H9 (cell line): ENCODE measurements at regions not wholly inside any gene's neighbourhood (a gene's known extent, or its start where the extent isn't known, plus 50 kb on each side); places are given as distances from the start of the nearest gene placed in this dataset.
A peak's percentile ranks its signal among the peaks of the same experiment; 100 is the strongest.

Source experiments
- DNase-seq: peaks from one replicate; pipeline ENCODE4 v3.0.0-alpha.2; 2017
- H2AFZ ChIP-seq: one replicate; pipeline ENCODE4 v1.6.1; 2013; ENCODE audit warnings: mild to moderate bottlenecking, low read length, control low read depth, moderate library complexity
- H2AK5ac ChIP-seq: 2 replicates; pipeline ENCODE4 v1.6.1; 2013; ENCODE audit warnings: low read length, control low read depth, mixed read lengths; ENCODE audit not compliant: insufficient read length
- H2BK120ac ChIP-seq: one replicate; pipeline ENCODE4 v1.6.1; 2013; ENCODE audit warnings: low read depth, mild to moderate bottlenecking, low read length, control low read depth, inconsistent platforms; ENCODE audit not compliant: poor library complexity, severe bottlenecking
- H2BK12ac ChIP-seq: 2 replicates; pipeline ENCODE4 v1.6.1; 2013; ENCODE audit warnings: low read length, control low read depth, mixed read lengths, low read depth; ENCODE audit not compliant: insufficient read length
- H2BK15ac ChIP-seq: 2 replicates; pipeline ENCODE4 v1.6.1; 2013; ENCODE audit warnings: low read depth, low read length, control low read depth
- H2BK20ac ChIP-seq: one replicate; pipeline ENCODE4 v1.6.1; 2013; ENCODE audit warnings: low read depth, mild to moderate bottlenecking, low read length, control low read depth, inconsistent platforms; ENCODE audit not compliant: poor library complexity, severe bottlenecking
- H2BK5ac ChIP-seq: 2 replicates; pipeline ENCODE4 v1.6.1; 2013; ENCODE audit warnings: low read length, control low read depth, mixed read lengths; ENCODE audit not compliant: insufficient read length
- H3K14ac ChIP-seq: 2 replicates; pipeline ENCODE4 v1.6.1; 2013; ENCODE audit warnings: low read length, control low read depth; ENCODE audit not compliant: insufficient read depth
- H3K18ac ChIP-seq: 2 replicates; pipeline ENCODE4 v1.6.1; 2013; ENCODE audit warnings: low read depth, mild to moderate bottlenecking, mixed read lengths, low read length, control low read depth; ENCODE audit not compliant: insufficient read length
- H3K23ac ChIP-seq: 2 replicates; pipeline ENCODE4 v1.6.1; 2013; ENCODE audit warnings: low read length, control low read depth, mixed read lengths, low read depth; ENCODE audit not compliant: insufficient read length
- H3K23me2 ChIP-seq: 2 replicates; pipeline ENCODE4 v1.6.1; 2013; ENCODE audit warnings: low read depth, mild to moderate bottlenecking, mixed read lengths, low read length, control low read depth; ENCODE audit not compliant: insufficient read length, poor library complexity, severe bottlenecking
- H3K27ac ChIP-seq: 2 replicates; pipeline ENCODE4 v1.5.1; 2013; ENCODE audit warnings: low read length, control low read depth, mixed read lengths, low read depth; ENCODE audit not compliant: insufficient read length
- H3K27me3 ChIP-seq: 2 replicates; pipeline ENCODE4 v1.6.1; 2013; ENCODE audit warnings: low read length, control low read depth, inconsistent platforms; ENCODE audit not compliant: insufficient read depth
- H3K4ac ChIP-seq: 2 replicates; pipeline ENCODE4 v1.6.1; 2013; ENCODE audit warnings: low read depth, mild to moderate bottlenecking, control low read depth, inconsistent platforms, low read length, moderate library complexity
- H3K4me1 ChIP-seq: 2 replicates; pipeline ENCODE4 v1.6.1; 2013; ENCODE audit warnings: low read length, control low read depth, inconsistent platforms; ENCODE audit not compliant: insufficient read depth
- H3K4me2 ChIP-seq: 2 replicates; pipeline ENCODE4 v1.6.1; 2013; ENCODE audit warnings: low read length, control low read depth, mixed read lengths; ENCODE audit not compliant: insufficient read length, insufficient read depth
- H3K56ac ChIP-seq: 2 replicates; pipeline ENCODE4 v1.6.1; 2013; ENCODE audit warnings: low read depth, mild to moderate bottlenecking, mixed read lengths, low read length, control low read depth; ENCODE audit not compliant: insufficient read length
- H3K79me1 ChIP-seq: 2 replicates; pipeline ENCODE4 v1.6.1; 2013; ENCODE audit warnings: low read depth, mild to moderate bottlenecking, moderate library complexity, low read length, control low read depth, inconsistent platforms; ENCODE audit not compliant: insufficient read depth, poor library complexity, severe bottlenecking
- H3K79me2 ChIP-seq: 2 replicates; pipeline ENCODE4 v1.6.1; 2013; ENCODE audit warnings: low read length, control low read depth, inconsistent platforms; ENCODE audit not compliant: insufficient read depth
- H3K9ac ChIP-seq: 2 replicates; pipeline ENCODE4 v1.6.1; 2013; ENCODE audit warnings: low read length, control low read depth, mixed read lengths; ENCODE audit not compliant: insufficient read length; ENCODE audit errors: extremely low read depth
- H3K9me3 ChIP-seq: one replicate; pipeline ENCODE4 v1.6.1; 2013; ENCODE audit warnings: low read depth, low read length, inconsistent platforms; ENCODE audit not compliant: control insufficient read depth
- H3T11ph ChIP-seq: one replicate; pipeline ENCODE4 v1.6.1; 2013; ENCODE audit warnings: mild to moderate bottlenecking, low read length, control low read depth, inconsistent platforms
- H4K20me1 ChIP-seq: one replicate; pipeline ENCODE4 v1.6.1; 2013; ENCODE audit not compliant: control insufficient read depth, insufficient read length, insufficient read depth
- H4K5ac ChIP-seq: 2 replicates; pipeline ENCODE4 v1.6.1; 2013; ENCODE audit warnings: low read depth, mild to moderate bottlenecking, mixed read lengths, low read length, control low read depth; ENCODE audit not compliant: insufficient read length
- H4K8ac ChIP-seq: replicated peaks from 2 replicates; pipeline ENCODE4 v1.6.1; 2013; ENCODE audit warnings: low read length, control low read depth, mixed read lengths, low read depth; ENCODE audit not compliant: insufficient read length
- H4K91ac ChIP-seq: 2 replicates; pipeline ENCODE4 v1.6.1; 2013; ENCODE audit warnings: low read depth, mild to moderate bottlenecking, moderate library complexity, mixed read lengths, low read length, control low read depth; ENCODE audit not compliant: insufficient read length
- H3K27ac Mint-ChIP-seq, 3 experiments: 2 replicates in 2 of 3; 3 replicates in 1 of 3; pipeline ENCODE4 v1.8.0; 2020 to 2021; ENCODE audit warnings: mixed read lengths in 3 of 3, mild to moderate bottlenecking in 1 of 3, moderate library complexity in 1 of 3
- H3K27me3 Mint-ChIP-seq: 2 replicates; pipeline ENCODE4 v1.8.0; 2021; ENCODE audit warnings: low read depth, mild to moderate bottlenecking, moderate library complexity, mixed read lengths
- H3K36me3 Mint-ChIP-seq, 3 experiments: 2 replicates in 2 of 3; 3 replicates in 1 of 3; pipeline ENCODE4 v1.8.0; 2020 to 2021; ENCODE audit warnings: low read depth in 3 of 3, mixed read lengths in 3 of 3; ENCODE audit not compliant: insufficient read depth in 1 of 3
- H3K4me1 Mint-ChIP-seq, 2 experiments: 2 replicates each; pipeline ENCODE4 v1.8.0; 2020; ENCODE audit warnings: mixed read lengths in 2 of 2
- H3K4me3 Mint-ChIP-seq, 2 experiments: 2 replicates in 1 of 2; 3 replicates in 1 of 2; pipeline ENCODE4 v1.8.0; 2020 to 2021; ENCODE audit warnings: mild to moderate bottlenecking in 2 of 2, mixed read lengths in 2 of 2, moderate library complexity in 1 of 2
- H3K9me3 Mint-ChIP-seq, 2 experiments: 2 replicates in 1 of 2; 3 replicates in 1 of 2; pipeline ENCODE4 v1.8.0; 2020; ENCODE audit warnings: mild to moderate bottlenecking in 2 of 2, mixed read lengths in 2 of 2, moderate library complexity in 1 of 2
- WGBS: extraction: QIAGEN DNeasy Blood & Tissue Kit; methylation state at CpG from one replicate; pipeline ENCODE4 v1.1.7; 2013; ENCODE audit warnings: missing lambda C conversion rate, low lambda C conversion rate, mixed read lengths; ENCODE audit not compliant: insufficient read length; ENCODE audit errors: extremely low coverage; 5-methylcytosine and 5-hydroxymethylcytosine counted together
- TF ChIP-seq, protein P1 (sequence below): fragments of 200-600 bp; sonication (generic); conservative IDR thresholded peaks from 3 replicates; pipeline ENCODE4 v1.8.0; 2021; ENCODE audit warnings: antibody characterized with exemption, mild to moderate bottlenecking

DNA sequence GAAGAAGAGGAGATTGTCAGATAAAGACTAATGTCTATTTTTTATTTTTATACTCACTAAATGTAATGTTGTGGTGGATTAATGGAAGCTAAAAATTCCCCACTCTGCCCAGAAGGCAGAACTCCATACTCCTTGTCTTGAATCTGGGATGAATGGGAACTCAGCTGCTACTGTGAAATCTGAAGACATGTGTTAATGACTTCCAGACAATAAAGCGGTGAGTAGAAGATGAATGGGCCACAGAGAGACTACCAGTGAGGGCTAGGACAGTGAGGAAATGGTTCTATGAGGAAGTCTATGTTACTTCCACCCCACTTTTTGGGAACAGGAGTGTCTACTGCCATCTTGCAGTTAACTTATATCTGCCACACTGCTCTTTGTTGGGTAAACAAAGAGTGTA lies 726.9 kb downstream of the CDH8 start:
- H3T11ph ChIP-seq = no peak overlapping the region
- H3K4me3 Mint-ChIP-seq = no peak overlapping the region
- TF ChIP-seq, protein P1, sequence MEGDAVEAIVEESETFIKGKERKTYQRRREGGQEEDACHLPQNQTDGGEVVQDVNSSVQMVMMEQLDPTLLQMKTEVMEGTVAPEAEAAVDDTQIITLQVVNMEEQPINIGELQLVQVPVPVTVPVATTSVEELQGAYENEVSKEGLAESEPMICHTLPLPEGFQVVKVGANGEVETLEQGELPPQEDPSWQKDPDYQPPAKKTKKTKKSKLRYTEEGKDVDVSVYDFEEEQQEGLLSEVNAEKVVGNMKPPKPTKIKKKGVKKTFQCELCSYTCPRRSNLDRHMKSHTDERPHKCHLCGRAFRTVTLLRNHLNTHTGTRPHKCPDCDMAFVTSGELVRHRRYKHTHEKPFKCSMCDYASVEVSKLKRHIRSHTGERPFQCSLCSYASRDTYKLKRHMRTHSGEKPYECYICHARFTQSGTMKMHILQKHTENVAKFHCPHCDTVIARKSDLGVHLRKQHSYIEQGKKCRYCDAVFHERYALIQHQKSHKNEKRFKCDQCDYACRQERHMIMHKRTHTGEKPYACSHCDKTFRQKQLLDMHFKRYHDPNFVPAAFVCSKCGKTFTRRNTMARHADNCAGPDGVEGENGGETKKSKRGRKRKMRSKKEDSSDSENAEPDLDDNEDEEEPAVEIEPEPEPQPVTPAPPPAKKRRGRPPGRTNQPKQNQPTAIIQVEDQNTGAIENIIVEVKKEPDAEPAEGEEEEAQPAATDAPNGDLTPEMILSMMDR = no peak
- H4K20me1 ChIP-seq = no peaks in the 10 kb centered on the region
- no peak overlapping the region for H2BK5ac ChIP-seq
- H3K79me1 ChIP-seq = no peaks in the 10 kb centered on the region
- no peak overlapping the region for H3K23ac ChIP-seq
- no peak overlapping the region for H3K4ac ChIP-seq
- H3K23me2 ChIP-seq = no peaks in the 10 kb centered on the region
- no peaks in the 10 kb centered on the region for H3K79me2 ChIP-seq
- H3K9me3 Mint-ChIP-seq = no peaks in the 10 kb centered on the region; a peak in 3 of 5 replicates
- H4K8ac ChIP-seq = no peak overlapping the region
- H2BK15ac ChIP-seq = no peak overlapping the region
- H3K9ac ChIP-seq = no peak overlapping the region
- WGBS = no CpG with 5 or more reads among the region's 1 CpG
- H2BK20ac ChIP-seq = no peak overlapping the region
- H2BK120ac ChIP-seq = no peak overlapping the region
- H2AFZ ChIP-seq = no peak overlapping the region
- H3K27me3 Mint-ChIP-seq = no peaks in the 10 kb centered on the region
- no peaks in the 10 kb centered on the region for H3K4me1 Mint-ChIP-seq
- no peaks in the 10 kb centered on the region for H3K9me3 ChIP-seq
- no peak overlapping the region for H3K14ac ChIP-seq
- H3K27ac ChIP-seq = no peak overlapping the region
- H3K36me3 Mint-ChIP-seq = no peaks in the 10 kb centered on the region
- H3K18ac ChIP-seq = no peak overlapping the region
- no peaks in the 10 kb centered on the region for H3K27me3 ChIP-seq
- no peak overlapping the region for H4K5ac ChIP-seq
- no peak for DNase-seq
- no peak overlapping the region for H2AK5ac ChIP-seq
- H3K4me2 ChIP-seq = no peak overlapping the region
- no peak overlapping the region for H4K91ac ChIP-seq
- no peak overlapping the region for H2BK12ac ChIP-seq
- no peaks in the 10 kb centered on the region for H3K4me1 ChIP-seq
- H3K27ac Mint-ChIP-seq = peak overlapping the region in 1 of 3 experiments; percentile 33; a peak in 1 of 7 replicates
- H3K56ac ChIP-seq = no peak overlapping the region
